ENCODE measurements at regions not wholly inside any gene's neighbourhood (a gene's known extent, or its start where the extent isn't known, plus 50 kb on each side); places are given as distances from the start of the nearest gene placed in this dataset.

GRCh38 chr2:220433131-220433530, 805.7 kb downstream of the SLC4A3 start:
- no peak for DNase-seq (ENCODE audit: low read depth in 3 of 3)

GRCh38 chr2:220434385-220434784, 807.0 kb downstream of the SLC4A3 start:
- DNase-seq (ENCODE audit: low read depth in 3 of 3), result no peak

GRCh38 chr2:220437938-220438337, 810.5 kb downstream of the SLC4A3 start:
- no peak for DNase-seq (ENCODE audit: low read depth in 3 of 3)

GRCh38 chr2:220440731-220441130, 813.3 kb downstream of the SLC4A3 start:
- DNase-seq (ENCODE audit: low read depth in 3 of 3), result no peak

DNA sequence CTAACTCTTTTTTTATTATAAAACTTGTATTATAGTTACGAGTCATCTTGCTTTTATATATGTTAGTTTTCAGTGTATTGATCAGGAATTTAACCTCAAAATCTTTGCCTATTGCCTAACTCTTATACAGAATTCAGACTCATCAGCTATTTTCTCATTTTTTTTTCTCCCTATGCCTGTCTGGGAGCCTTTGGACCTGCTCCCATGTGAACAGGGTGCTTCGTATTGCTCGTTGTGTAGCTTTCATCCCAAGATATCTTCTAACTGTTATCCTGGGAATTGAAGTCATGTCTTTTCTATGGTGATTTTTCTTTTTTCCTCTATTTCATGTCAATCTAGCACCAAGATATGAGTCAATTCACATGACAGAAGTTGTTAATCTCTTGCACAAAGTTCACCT, 814.0 kb downstream of the SLC4A3 start:
- DNase-seq (ENCODE audit: low read depth in 3 of 3), result no peak

DNA sequence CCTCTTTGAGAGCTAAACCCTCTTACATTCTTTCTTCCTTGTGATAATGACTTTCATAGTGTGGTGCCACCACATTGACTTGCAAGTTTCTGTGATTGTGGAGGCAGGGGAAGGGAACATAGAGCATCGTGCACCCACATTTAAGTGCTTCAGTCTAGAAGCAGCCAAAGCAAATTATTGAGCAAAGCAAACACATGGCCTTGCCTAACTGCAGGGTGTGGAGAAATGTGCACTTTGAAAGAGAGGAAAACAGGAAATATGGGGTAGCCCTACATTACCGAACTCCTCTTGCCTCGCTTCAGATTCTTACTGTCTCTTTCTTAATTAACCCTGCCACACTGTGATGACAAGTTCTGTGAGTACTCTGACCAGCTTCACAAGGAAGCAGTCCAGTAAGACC, 814.6 kb downstream of the SLC4A3 start:
- DNase-seq (ENCODE audit: low read depth in 3 of 3), result no peak

DNA sequence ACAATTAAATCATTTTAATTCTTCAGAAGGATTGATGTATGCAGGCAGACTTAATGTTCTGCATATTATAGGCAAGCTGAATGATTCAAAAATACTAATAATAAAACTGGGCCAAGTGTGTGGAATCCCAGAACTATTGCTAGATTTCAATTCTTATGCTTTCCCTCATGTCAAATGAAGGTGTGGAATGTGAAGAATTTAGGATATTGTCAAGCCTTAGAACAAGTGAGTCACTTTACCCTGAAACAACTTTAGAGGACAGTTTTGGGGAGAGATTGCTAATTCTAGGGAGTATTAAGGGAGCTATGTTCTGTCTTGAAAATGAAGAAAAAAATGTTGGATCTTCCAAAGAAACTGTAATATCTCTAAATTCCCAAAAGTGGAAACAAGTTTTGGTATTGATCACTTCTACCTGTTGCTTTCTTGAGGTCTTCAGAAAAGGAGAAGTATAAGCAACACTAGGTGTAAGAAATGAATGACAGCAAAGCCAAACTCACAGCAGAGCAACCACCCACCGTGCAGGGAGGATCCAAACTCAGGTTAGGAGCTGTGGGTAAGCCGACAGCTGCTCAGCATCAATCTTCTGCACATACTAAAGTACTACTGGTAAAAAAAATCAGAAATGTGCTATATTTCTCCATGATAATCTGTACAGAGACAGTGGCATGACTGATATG, 818.1 kb downstream of the SLC4A3 start:
- DNase-seq (ENCODE audit: low read depth in 3 of 3), result no peak

GRCh38 chr2:220446106-220446712, 818.8 kb downstream of the SLC4A3 start:
- no peak for DNase-seq (ENCODE audit: low read depth in 3 of 3)

DNA sequence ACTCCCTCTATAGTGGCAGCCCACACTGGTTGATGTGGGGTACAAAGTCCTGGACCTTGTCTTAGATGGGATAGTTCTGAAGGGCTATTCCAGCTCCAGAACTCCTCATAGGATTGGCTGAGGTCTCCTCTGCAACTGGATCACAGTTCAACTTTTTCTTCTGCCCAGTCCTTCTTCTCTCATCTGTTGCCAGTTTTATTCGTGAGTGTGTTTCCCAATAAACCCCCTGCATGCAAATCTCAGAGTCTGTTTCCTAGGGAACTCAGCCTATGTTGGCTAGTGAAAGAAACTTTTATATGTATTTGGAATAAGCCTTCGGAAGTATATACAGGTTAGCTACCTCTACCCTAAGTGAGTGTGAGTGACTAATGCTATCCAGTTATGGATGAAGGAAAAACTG, 823.4 kb downstream of the SLC4A3 start:
- DNase-seq (ENCODE audit: low read depth in 3 of 3), result no peak

- no peak for DNase-seq (ENCODE audit: low read depth in 3 of 3)
Observed at GRCh38 chr2:220451438-220451837, 824.0 kb downstream of the SLC4A3 start.

DNA sequence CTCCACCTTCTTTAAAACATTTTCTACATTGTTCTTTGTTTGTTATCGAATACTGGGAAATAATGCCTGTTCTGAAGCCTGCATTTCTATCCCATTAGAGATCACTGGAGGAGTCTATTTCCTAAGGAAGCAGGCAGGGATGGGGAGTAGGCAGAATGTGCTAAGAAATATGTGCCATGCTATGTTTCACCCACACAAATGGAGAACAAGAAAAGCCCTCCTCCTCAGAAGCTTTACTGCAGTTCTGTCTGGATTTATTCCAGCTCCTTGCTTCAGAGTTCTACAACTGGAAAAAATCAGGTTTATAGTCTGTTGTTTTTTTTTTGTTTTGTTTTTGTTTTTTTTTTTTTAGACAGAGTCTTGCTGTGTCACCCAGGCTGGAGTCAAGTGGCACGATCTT, 825.1 kb downstream of the SLC4A3 start:
- DNase-seq (ENCODE audit: low read depth in 3 of 3), result no peak

DNA sequence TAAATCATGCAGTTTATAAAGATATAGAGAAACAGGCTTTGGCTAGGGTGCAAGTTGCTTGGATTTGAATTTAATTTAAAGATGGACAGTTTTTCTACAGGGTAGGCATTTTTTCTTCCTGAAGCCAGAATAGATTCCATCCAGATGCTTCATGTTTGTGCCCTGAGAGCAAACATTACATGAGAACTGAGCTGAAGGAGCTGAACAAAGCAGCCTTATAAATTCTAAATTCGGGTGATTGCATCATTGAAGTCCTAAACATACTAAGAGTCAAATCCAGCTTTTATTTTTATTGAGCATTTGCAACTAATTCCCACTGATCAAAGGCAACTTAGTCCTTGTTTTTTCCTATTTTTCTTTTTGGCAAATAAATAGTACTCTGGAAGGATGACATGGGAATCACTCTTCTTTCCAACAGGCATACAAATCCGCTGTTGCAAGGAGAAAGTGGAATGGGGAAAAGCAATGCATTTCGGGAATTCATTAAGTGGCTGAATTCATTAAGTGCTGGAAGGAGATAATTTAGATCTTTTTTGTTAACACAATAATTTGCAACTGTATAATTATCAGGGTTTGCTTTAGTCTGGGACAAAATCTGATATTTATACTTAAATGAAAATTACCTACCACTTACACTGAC, 828.0 kb downstream of the SLC4A3 start:
- no peak for DNase-seq (ENCODE audit: low read depth in 3 of 3)

DNA sequence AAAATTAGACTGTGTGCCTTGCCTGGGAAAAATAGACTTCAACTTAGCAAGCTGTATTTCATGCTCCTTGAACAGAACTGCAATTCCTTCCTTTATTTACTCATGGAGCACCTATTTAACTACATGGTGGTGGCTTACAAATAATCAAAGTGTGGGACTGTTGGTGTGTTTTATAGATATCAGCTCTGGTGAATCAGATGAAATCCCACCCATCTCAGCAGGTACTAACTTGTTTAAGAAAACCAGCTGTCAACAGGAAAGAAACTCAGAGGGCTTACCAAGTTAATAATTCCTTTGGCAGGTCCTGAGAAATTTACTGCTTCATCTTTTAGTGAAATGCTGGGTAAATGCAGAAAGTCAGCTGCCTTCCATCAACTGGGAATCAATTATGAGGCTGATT, 830.6 kb downstream of the SLC4A3 start:
- no peak for DNase-seq (ENCODE audit: low read depth in 3 of 3)

GRCh38 chr2:220460257-220460985, 833.0 kb downstream of the SLC4A3 start:
- no peak for DNase-seq (ENCODE audit: low read depth in 3 of 3)

- no peak for DNase-seq (ENCODE audit: low read depth in 3 of 3)
Observed at GRCh38 chr2:220463876-220464275, 836.4 kb downstream of the SLC4A3 start.

DNA sequence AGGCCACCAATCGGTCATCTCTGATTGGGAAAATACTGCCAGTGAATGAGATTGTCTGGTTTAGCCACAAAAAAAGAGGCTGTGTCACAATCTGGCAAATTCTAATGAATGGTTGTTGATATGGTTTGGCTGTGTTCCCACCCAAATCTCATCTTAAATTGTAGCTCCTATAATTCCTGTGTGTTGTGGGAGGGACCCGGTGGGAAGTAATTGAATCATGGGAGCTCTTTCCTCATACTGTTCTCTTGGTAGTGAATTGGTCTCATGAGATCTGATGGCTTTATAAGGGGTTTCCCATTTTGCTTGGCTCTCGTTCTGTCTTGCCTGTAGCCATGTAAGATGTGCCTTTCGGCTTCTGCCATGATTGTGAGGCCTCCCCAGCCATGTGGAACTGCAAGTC, 838.3 kb downstream of the SLC4A3 start:
- no peak for DNase-seq (ENCODE audit: low read depth in 3 of 3)

GRCh38 chr2:220466251-220466691, 838.8 kb downstream of the SLC4A3 start:
- no peak for DNase-seq (ENCODE audit: low read depth in 3 of 3)

DNA sequence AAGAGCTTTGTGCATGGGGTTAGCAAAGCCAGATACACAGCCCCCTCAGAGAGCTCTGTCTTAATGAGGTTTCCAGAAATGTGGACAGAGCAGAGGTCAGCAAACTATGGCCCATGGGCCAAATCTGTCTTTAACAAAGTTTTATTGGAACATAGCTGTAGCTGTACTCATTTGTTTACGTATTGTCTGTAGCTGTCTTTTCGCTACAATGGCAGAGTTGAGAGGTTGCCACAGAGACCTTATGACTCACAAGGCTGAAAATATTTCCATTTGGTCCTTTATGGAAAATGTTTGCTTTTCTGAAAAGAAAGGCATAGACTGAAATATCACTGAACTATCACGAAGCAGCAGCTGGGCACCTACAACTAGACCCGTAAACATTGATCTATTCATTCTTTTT, 841.8 kb downstream of the SLC4A3 start:
- no peak for DNase-seq (ENCODE audit: low read depth in 3 of 3)

DNA sequence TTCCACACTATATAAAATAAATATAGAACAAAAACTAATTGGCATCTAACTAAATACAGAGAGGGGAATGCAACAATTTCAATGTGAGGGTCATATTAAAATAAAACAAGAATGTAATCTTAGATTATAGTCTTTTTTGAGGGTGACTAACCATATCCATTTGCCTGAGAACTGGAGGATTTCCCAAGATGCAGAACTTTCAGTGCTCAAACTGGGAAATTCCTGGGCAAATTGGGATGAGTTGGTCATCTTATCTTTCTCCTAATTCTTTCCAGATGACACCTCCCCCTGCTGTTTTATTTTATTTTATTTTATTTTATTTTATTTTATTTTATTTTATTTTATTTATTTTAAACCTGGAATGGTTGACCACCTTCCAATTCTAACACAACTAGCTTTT, 846.2 kb downstream of the SLC4A3 start:
- no peak for DNase-seq (ENCODE audit: low read depth in 3 of 3)

- no peak for DNase-seq (ENCODE audit: low read depth in 3 of 3)
Observed at GRCh38 chr2:220476877-220477276, 849.4 kb downstream of the SLC4A3 start.

- no peak for DNase-seq (ENCODE audit: low read depth in 3 of 3)
Observed at GRCh38 chr2:220478305-220479058, 851.1 kb downstream of the SLC4A3 start.

GRCh38 chr2:220482716-220483115, 855.3 kb downstream of the SLC4A3 start:
- DNase-seq (ENCODE audit: low read depth in 3 of 3), result no peak
